ENCODE measurements at regions not wholly inside any gene's neighbourhood (a gene's known extent, or its start where the extent isn't known, plus 50 kb on each side); places are given as distances from the start of the nearest gene placed in this dataset.
A peak's percentile ranks its signal among the peaks of the same experiment; 100 is the strongest.
"Not testable (repeated sequence)": the region's sequence is repeated elsewhere in the genome, so short reads cannot be mapped to it uniquely, and the experiment has no call there.

DNA sequence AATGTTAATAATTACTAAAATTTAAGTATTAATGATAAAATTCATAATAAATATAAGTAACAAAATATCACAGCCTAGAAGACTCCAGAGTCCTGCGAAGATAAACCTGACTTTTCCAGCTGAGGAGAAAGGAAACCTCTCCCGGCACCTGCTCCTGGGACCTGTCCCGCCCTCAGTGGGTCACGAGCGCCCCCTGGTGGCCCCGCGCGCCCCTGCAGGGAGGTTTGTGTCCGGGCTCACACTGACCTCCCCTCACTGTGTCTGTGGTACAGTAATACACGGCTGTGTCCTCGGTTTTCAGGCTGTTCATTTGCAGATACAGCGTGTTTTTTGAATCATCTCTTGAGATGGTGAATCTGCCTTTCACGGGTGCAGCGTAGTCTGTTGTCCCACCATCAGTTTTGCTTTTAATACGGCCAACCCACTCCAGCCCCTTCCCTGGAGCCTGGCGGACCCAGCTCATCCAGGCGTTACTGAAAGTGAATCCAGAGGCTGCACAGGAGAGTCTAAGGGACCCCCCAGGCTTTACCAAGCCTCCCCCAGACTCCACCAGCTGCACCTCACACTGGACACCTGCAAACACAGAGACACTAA is 627.1 kb downstream of the TMEM121 start:
- not testable (repeated sequence) for H3K27ac Mint-ChIP-seq (ENCODE audit: unreplicated experiment); DNase-seq (ENCODE audit: extremely low spot score, unreplicated experiment); H3K4me1 Mint-ChIP-seq (ENCODE audit: unreplicated experiment); H3K27me3 Mint-ChIP-seq (ENCODE audit: unreplicated experiment); H3K36me3 Mint-ChIP-seq (ENCODE audit: unreplicated experiment); H3K4me3 Mint-ChIP-seq (ENCODE audit: unreplicated experiment)
- H3K9me3 Mint-ChIP-seq (ENCODE audit: unreplicated experiment), result peaks cover 10% of the 10 kb centered on the region
- TF ChIP-seq, protein P1, sequence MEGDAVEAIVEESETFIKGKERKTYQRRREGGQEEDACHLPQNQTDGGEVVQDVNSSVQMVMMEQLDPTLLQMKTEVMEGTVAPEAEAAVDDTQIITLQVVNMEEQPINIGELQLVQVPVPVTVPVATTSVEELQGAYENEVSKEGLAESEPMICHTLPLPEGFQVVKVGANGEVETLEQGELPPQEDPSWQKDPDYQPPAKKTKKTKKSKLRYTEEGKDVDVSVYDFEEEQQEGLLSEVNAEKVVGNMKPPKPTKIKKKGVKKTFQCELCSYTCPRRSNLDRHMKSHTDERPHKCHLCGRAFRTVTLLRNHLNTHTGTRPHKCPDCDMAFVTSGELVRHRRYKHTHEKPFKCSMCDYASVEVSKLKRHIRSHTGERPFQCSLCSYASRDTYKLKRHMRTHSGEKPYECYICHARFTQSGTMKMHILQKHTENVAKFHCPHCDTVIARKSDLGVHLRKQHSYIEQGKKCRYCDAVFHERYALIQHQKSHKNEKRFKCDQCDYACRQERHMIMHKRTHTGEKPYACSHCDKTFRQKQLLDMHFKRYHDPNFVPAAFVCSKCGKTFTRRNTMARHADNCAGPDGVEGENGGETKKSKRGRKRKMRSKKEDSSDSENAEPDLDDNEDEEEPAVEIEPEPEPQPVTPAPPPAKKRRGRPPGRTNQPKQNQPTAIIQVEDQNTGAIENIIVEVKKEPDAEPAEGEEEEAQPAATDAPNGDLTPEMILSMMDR (IDR thresholded peaks at IDR 0.05), result peak; percentile 46

DNA sequence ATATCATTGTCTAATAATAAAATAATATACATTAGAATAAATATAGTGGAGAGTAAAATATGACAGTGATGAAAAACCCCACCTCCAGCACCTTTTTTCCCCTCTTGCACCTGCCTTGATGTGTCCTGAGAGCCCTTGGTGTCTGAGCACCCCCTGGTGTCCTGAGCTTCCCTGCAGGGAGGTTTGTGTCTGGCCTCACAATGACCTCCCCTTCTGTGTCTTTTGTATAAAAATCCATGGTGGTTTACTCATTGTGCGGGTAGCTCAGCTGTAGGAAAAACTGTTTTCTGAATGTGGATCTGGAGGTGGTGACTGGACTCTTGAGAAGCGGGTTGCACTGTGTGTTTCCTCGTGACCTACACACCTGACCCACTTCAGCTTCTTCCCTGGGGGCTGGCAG is 636.9 kb downstream of the TMEM121 start:
- Mint-ChIP-seq H3K4me3 (ENCODE audit: unreplicated experiment) (no peak overlapping the region), H3K36me3 (ENCODE audit: unreplicated experiment) (no peaks in the 10 kb centered on the region), H3K9me3 (ENCODE audit: unreplicated experiment) (peaks cover 60% of the 10 kb centered on the region), H3K4me1 (ENCODE audit: unreplicated experiment) (no peaks in the 10 kb centered on the region), H3K27ac (ENCODE audit: unreplicated experiment) (no peak overlapping the region), H3K27me3 (ENCODE audit: unreplicated experiment) (no peaks in the 10 kb centered on the region)
- TF ChIP-seq, protein P1 (IDR thresholded peaks at IDR 0.05), result no peak
- DNase-seq (ENCODE audit: extremely low spot score, unreplicated experiment), result no peak

- not testable (repeated sequence) for H3K27me3 Mint-ChIP-seq (ENCODE audit: unreplicated experiment); H3K36me3 Mint-ChIP-seq (ENCODE audit: unreplicated experiment); H3K4me1 Mint-ChIP-seq (ENCODE audit: unreplicated experiment); H3K27ac Mint-ChIP-seq (ENCODE audit: unreplicated experiment); H3K4me3 Mint-ChIP-seq (ENCODE audit: unreplicated experiment); DNase-seq (ENCODE audit: extremely low spot score, unreplicated experiment)
- peaks cover 63% of the 10 kb centered on the region for H3K9me3 Mint-ChIP-seq (ENCODE audit: unreplicated experiment)
Measured at GRCh38 chr14:106163812-106164211, 637.4 kb downstream of the TMEM121 start.

- no peak for DNase-seq (ENCODE audit: extremely low spot score, unreplicated experiment)
- Mint-ChIP-seq H3K36me3 (ENCODE audit: unreplicated experiment) (no peaks in the 10 kb centered on the region), H3K27me3 (ENCODE audit: unreplicated experiment) (no peaks in the 10 kb centered on the region), H3K27ac (ENCODE audit: unreplicated experiment) (no peak overlapping the region), H3K4me3 (ENCODE audit: unreplicated experiment) (no peak overlapping the region), H3K4me1 (ENCODE audit: unreplicated experiment) (no peaks in the 10 kb centered on the region), H3K9me3 (ENCODE audit: unreplicated experiment) (peaks cover 59% of the 10 kb centered on the region)
- TF ChIP-seq, protein P1 (IDR thresholded peaks at IDR 0.05), result no peak
Measured at GRCh38 chr14:106166232-106166631, 639.8 kb downstream of the TMEM121 start.

DNA sequence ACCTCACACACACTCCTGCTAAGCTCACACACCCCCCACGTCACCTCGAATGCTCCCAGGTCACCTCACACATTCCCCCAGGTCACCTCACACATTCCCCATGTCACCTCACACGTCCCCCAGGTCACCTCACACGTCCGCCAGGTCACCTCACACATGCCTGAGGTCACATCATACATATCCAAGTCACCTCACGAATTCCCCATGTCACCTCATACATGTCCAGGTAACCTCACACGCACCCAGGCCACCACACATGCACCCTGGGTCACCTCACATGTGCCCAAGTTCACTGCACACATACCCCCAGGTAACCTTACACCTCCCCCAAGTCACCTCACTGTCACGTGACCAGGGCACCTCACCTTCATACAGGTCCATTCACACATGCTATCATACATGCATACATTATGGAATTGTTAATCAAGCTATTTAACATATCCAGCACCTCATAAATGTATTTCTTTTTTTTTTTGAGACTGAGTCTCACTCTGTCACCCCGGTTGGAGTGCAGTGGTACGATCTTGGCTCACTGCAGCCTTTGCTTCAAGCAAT is 640.3 kb downstream of the TMEM121 start:
- H3K36me3 Mint-ChIP-seq (ENCODE audit: unreplicated experiment), result no peaks in the 10 kb centered on the region
- H3K4me1 Mint-ChIP-seq (ENCODE audit: unreplicated experiment), result no peaks in the 10 kb centered on the region
- no peaks in the 10 kb centered on the region for H3K27me3 Mint-ChIP-seq (ENCODE audit: unreplicated experiment)
- H3K27ac Mint-ChIP-seq (ENCODE audit: unreplicated experiment), result no peak overlapping the region
- no peak overlapping the region for H3K4me3 Mint-ChIP-seq (ENCODE audit: unreplicated experiment)
- TF ChIP-seq, protein P1 (IDR thresholded peaks at IDR 0.05), result no peak
- peaks cover 61% of the 10 kb centered on the region for H3K9me3 Mint-ChIP-seq (ENCODE audit: unreplicated experiment)
- DNase-seq (ENCODE audit: extremely low spot score, unreplicated experiment), result no peak

DNA sequence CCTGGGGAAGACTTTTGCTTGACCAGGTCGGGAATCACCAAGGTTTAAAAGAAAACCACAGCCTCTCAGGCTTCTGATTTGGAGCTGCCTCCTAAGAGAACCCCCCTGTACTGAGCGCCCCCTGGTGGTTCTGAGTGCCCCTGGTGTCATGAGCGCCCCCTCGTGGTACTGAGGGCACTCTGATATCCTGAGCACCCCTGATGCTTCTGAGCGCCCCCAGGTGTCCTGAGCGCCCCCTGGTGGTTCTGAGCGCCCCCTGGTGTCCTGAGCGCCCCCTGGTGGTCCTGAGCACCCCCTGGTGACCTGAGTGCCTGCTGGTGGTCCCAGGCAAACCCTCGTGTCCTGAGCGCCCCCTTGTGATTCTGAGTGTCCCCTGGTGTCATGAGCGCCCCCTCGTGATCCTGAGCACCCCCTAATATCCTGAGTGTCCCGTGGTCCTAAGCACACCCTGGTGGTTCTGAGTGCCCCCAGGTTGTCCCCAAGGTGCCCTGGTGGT is 643.8 kb downstream of the TMEM121 start:
- H3K9me3 Mint-ChIP-seq (ENCODE audit: unreplicated experiment), result peaks cover 44% of the 10 kb centered on the region
- not testable (repeated sequence) for H3K27me3 Mint-ChIP-seq (ENCODE audit: unreplicated experiment); H3K36me3 Mint-ChIP-seq (ENCODE audit: unreplicated experiment); H3K4me1 Mint-ChIP-seq (ENCODE audit: unreplicated experiment); DNase-seq (ENCODE audit: extremely low spot score, unreplicated experiment); H3K27ac Mint-ChIP-seq (ENCODE audit: unreplicated experiment); H3K4me3 Mint-ChIP-seq (ENCODE audit: unreplicated experiment)

All from osteocyte (in vitro differentiated cells).